ENCODE measurements at regions not wholly inside any gene's neighbourhood (a gene's known extent, or its start where the extent isn't known, plus 50 kb on each side); places are given as distances from the start of the nearest gene placed in this dataset.
"Not testable (repeated sequence)": the region's sequence is repeated elsewhere in the genome, so short reads cannot be mapped to it uniquely, and the experiment has no call there.

- H3K9me3 ChIP-seq (replicated peaks): no peaks in the 10 kb centered on the region
- H3K4me1 ChIP-seq (replicated peaks): no peaks in the 10 kb centered on the region
- DNase-seq (ENCODE audit: low read depth in 1 of 2, low spot score in 2 of 2): no peak
- no peaks in the 10 kb centered on the region for H3K36me3 ChIP-seq
- 0 out of 2 replicates have a peak, but pooled peaks cover 4% of the 10 kb centered on the region for H3K27me3 ChIP-seq (replicated peaks)
- H3K27ac ChIP-seq: no peak overlapping the region
- no peak overlapping the region for H3K4me3 ChIP-seq
Observed at GRCh38 chr10:62599161-62599560, 205.4 kb upstream of the ADO start.

GRCh38 chr10:62606551-62606950, 198.0 kb upstream of the ADO start:
- H3K36me3 ChIP-seq; H3K27me3 ChIP-seq (replicated peaks); DNase-seq (ENCODE audit: low read depth in 1 of 2, low spot score in 2 of 2); H3K4me1 ChIP-seq (replicated peaks); H3K27ac ChIP-seq; H3K9me3 ChIP-seq (replicated peaks); H3K4me3 ChIP-seq: not testable (repeated sequence)

- DNase-seq (ENCODE audit: low read depth in 1 of 2, low spot score in 2 of 2); H3K9me3 ChIP-seq (replicated peaks); H3K36me3 ChIP-seq; H3K4me1 ChIP-seq (replicated peaks); H3K27ac ChIP-seq; H3K27me3 ChIP-seq (replicated peaks); H3K4me3 ChIP-seq: not testable (repeated sequence)
Observed at GRCh38 chr10:62608189-62608875, 196.2 kb upstream of the ADO start.

GRCh38 chr10:62610649-62611229, 193.8 kb upstream of the ADO start:
- no peak for DNase-seq (ENCODE audit: low read depth in 1 of 2, low spot score in 2 of 2)
- Histone ChIP-seq H3K4me3 (no peak overlapping the region), H3K27ac (no peak overlapping the region), H3K4me1 (replicated peaks) (peaks cover 9% of the 10 kb centered on the region), H3K9me3 (replicated peaks) (no peaks in the 10 kb centered on the region), H3K27me3 (replicated peaks) (no peaks in the 10 kb centered on the region), H3K36me3 (no peaks in the 10 kb centered on the region)

GRCh38 chr10:62613424-62613823, 191.1 kb upstream of the ADO start:
- H3K27ac ChIP-seq: no peak overlapping the region
- peaks cover 9% of the 10 kb centered on the region for H3K4me1 ChIP-seq (replicated peaks)
- H3K27me3 ChIP-seq (replicated peaks): no peaks in the 10 kb centered on the region
- no peak overlapping the region for H3K4me3 ChIP-seq
- no peaks in the 10 kb centered on the region for H3K36me3 ChIP-seq
- H3K9me3 ChIP-seq (replicated peaks): no peaks in the 10 kb centered on the region
- no peak for DNase-seq (ENCODE audit: low read depth in 1 of 2, low spot score in 2 of 2)

- Histone ChIP-seq H3K4me1 (replicated peaks) (peaks cover 9% of the 10 kb centered on the region), H3K27me3 (replicated peaks) (no peaks in the 10 kb centered on the region), H3K4me3 (no peak overlapping the region), H3K9me3 (replicated peaks) (no peaks in the 10 kb centered on the region), H3K36me3 (no peaks in the 10 kb centered on the region), H3K27ac (no peak overlapping the region)
- no peak for DNase-seq (ENCODE audit: low read depth in 1 of 2, low spot score in 2 of 2)
Observed at GRCh38 chr10:62613859-62614258, 190.7 kb upstream of the ADO start.

GRCh38 chr10:62614389-62615157, 189.9 kb upstream of the ADO start:
- peak; percentile 25 to 56 for DNase-seq (ENCODE audit: low read depth in 1 of 2, low spot score in 2 of 2)
- no peaks in the 10 kb centered on the region for H3K27me3 ChIP-seq (replicated peaks)
- H3K9me3 ChIP-seq (replicated peaks): no peaks in the 10 kb centered on the region
- peaks cover 9% of the 10 kb centered on the region for H3K4me1 ChIP-seq (replicated peaks)
- H3K4me3 ChIP-seq: no peak overlapping the region
- no peak overlapping the region for H3K27ac ChIP-seq
- no peaks in the 10 kb centered on the region for H3K36me3 ChIP-seq

GRCh38 chr10:62616885-62617590, 187.5 kb upstream of the ADO start:
- H3K9me3 ChIP-seq (replicated peaks): no peaks in the 10 kb centered on the region
- H3K27ac ChIP-seq: no peak overlapping the region
- no peak overlapping the region for H3K4me3 ChIP-seq
- H3K27me3 ChIP-seq (replicated peaks): no peaks in the 10 kb centered on the region
- peaks cover 9% of the 10 kb centered on the region for H3K4me1 ChIP-seq (replicated peaks)
- no peak for DNase-seq (ENCODE audit: low read depth in 1 of 2, low spot score in 2 of 2)
- no peaks in the 10 kb centered on the region for H3K36me3 ChIP-seq

GRCh38 chr10:62617652-62618051, 186.9 kb upstream of the ADO start:
- Histone ChIP-seq H3K4me3 (no peak overlapping the region), H3K9me3 (replicated peaks) (no peaks in the 10 kb centered on the region), H3K27me3 (replicated peaks) (no peaks in the 10 kb centered on the region), H3K4me1 (replicated peaks) (peaks cover 9% of the 10 kb centered on the region), H3K36me3 (no peaks in the 10 kb centered on the region), H3K27ac (no peak overlapping the region)
- no peak for DNase-seq (ENCODE audit: low read depth in 1 of 2, low spot score in 2 of 2)

- H3K36me3 ChIP-seq: no peaks in the 10 kb centered on the region
- no peak for DNase-seq (ENCODE audit: low read depth in 1 of 2, low spot score in 2 of 2)
- H3K27ac ChIP-seq: no peak overlapping the region
- peaks cover 9% of the 10 kb centered on the region for H3K4me1 ChIP-seq (replicated peaks)
- no peaks in the 10 kb centered on the region for H3K9me3 ChIP-seq (replicated peaks)
- no peaks in the 10 kb centered on the region for H3K27me3 ChIP-seq (replicated peaks)
- H3K4me3 ChIP-seq: no peak overlapping the region
Observed at GRCh38 chr10:62618054-62618453, 186.5 kb upstream of the ADO start.

- H3K36me3 ChIP-seq: no peaks in the 10 kb centered on the region
- DNase-seq (ENCODE audit: low read depth in 1 of 2, low spot score in 2 of 2): no peak
- no peaks in the 10 kb centered on the region for H3K9me3 ChIP-seq (replicated peaks)
- H3K27ac ChIP-seq: no peak overlapping the region
- H3K4me1 ChIP-seq (replicated peaks): peaks cover 9% of the 10 kb centered on the region
- no peak overlapping the region for H3K4me3 ChIP-seq
- no peaks in the 10 kb centered on the region for H3K27me3 ChIP-seq (replicated peaks)
Observed at GRCh38 chr10:62618576-62619412, 185.7 kb upstream of the ADO start.

- H3K4me1 ChIP-seq (replicated peaks): peaks cover 8% of the 10 kb centered on the region
- no peaks in the 10 kb centered on the region for H3K9me3 ChIP-seq (replicated peaks)
- no peak overlapping the region for H3K27ac ChIP-seq
- no peaks in the 10 kb centered on the region for H3K27me3 ChIP-seq (replicated peaks)
- no peak for DNase-seq (ENCODE audit: low read depth in 1 of 2, low spot score in 2 of 2)
- no peaks in the 10 kb centered on the region for H3K36me3 ChIP-seq
- H3K4me3 ChIP-seq: no peak overlapping the region
Observed at GRCh38 chr10:62619413-62619738, 185.1 kb upstream of the ADO start.

- peaks cover 6% of the 10 kb centered on the region for H3K4me1 ChIP-seq (replicated peaks)
- DNase-seq (ENCODE audit: low read depth in 1 of 2, low spot score in 2 of 2): no peak
- no peaks in the 10 kb centered on the region for H3K36me3 ChIP-seq
- no peak overlapping the region for H3K27ac ChIP-seq
- H3K27me3 ChIP-seq (replicated peaks): no peaks in the 10 kb centered on the region
- H3K4me3 ChIP-seq: no peak overlapping the region
- no peaks in the 10 kb centered on the region for H3K9me3 ChIP-seq (replicated peaks)
Observed at GRCh38 chr10:62620491-62620890, 184.0 kb upstream of the ADO start.
